ENCODE measurements at regions not wholly inside any gene's neighbourhood (a gene's known extent, or its start where the extent isn't known, plus 50 kb on each side); places are given as distances from the start of the nearest gene placed in this dataset.

DNA sequence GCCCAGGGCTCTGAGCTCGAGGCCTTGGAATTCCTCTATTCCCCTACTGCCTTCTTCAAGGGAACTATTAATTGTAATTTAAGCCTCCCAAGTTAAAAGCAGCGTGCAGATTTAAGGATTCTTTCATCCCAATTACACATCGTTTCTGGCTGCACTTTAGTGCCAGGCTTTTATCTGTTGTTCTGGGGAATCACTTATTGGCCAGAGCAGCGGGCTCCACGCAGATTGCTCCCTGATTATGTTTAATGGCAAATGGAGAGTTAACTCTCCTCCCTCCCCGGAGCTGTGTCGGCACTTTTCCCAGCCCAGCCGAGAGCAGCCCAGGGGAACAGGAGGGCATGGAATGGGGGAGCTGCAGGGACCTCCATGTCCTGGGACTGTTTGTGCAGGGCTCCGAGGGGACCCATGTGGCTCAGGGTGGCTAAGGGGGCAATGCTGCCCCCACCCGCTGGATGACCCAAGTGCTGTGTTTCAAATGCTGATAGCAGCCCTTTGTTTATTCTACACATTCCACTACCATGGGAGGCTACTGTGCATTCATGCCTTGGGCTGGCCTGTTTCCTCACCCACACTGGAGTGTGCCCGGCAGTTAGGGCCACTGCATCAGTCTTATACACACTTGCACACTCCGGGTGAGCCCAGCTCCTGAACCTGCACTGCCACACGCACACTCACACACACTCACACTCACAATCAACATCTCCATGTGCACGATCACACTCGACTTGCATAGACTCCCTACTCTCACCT is 93.3 kb upstream of the POU3F1 start:
- DNase-seq (ENCODE audit: extremely low spot score, insufficient read length, low read depth) = no peak
- no peak for FAIRE-seq

- no peak for FAIRE-seq
These were observed 92.1 kb upstream of the POU3F1 start for GRCh38 chr1:38138498-38139233.

GRCh38 chr1:38137164-38137563 is 90.6 kb upstream of the POU3F1 start:
- FAIRE-seq = no peak
- DNase-seq (ENCODE audit: extremely low spot score, insufficient read length, low read depth) = no peak

More at GRCh38 chr1:38138498-38139233, 92.1 kb upstream of the POU3F1 start:
- DNase-seq (ENCODE audit: extremely low spot score, insufficient read length, low read depth) = no peak

DNA sequence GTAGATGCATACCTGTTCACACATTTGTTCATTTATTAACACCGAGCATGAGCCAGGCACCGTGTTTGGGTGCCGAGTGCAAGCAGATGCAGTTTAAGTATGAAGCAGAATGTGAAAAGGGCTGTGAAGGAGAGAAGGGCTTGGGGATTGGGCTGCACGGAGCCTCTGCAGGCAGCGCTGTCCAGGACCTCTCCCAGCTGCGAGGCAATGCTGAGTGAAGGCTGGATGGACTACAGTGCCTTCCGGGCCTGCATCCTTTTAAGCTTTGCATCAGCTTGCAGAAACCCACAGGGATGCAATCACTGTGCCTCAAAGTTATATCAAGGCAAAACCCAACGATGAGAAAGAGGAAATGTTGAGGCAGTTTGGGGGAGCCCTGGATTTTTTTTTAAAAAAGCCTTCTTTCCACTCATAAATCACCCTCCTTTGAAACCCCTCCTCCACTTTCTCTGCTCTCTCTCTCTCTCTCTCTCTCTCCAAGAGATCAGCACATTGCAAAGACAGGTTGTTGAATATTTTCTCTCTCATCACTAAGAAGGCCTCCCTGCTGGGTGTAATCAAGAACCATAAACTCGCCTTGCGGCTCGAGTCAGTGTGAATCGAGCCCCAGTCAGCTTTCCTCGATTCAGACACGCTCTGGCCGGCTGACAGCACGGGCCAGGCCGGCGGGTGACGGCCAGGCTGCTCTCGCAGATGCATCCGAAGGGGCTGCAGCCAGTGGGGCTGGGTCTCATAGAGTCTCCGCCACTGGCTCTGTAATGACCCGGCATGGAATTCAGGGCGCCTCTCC is 89.2 kb upstream of the POU3F1 start:
- FAIRE-seq (no peak), DNase-seq (ENCODE audit: extremely low spot score, insufficient read length, low read depth) (no peak)

DNA sequence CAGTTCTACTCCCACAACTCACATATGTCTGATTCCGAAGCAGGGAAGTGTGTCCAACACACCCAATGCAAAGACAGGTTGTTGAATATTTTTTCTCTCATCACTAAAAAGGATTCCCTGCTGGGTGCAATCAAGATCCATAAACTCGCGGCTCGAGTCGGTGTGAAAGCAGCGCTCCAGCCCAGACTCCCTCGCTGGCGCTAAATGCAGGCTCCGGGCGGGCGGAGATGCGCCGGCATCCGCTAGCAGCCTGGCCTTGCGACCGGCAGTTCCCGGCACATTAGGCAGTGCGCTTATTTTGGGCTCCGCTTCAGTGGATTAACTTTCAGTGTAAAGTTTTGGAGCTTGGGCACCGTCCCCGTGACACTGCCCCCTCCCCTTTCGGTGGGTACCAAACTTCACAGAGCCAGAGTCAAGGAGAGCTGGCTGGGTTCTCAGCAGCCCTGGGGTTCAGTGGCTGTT is 87.7 kb upstream of the POU3F1 start:
- FAIRE-seq = no peak
- DNase-seq (ENCODE audit: extremely low spot score, insufficient read length, low read depth) = no peak

DNA sequence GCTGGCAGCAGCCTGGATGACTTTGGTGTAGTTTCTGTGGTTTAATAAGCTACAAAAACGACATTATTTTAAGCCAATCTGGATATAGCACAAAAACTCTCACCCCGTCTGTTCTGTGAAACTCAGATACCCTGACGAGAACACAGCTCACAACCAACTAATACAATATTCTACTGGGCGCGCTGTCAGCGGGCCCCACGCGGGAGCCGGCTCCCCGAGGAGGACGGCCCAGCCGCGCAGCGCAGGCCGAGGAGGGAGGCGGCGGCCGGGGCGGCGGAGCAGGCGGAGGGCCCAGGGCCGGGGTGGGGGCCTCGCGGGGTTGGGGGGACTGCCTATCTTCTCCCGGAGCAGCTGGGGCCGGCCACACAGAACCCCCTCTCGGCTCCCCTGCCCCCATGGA is 87.2 kb upstream of the POU3F1 start:
- FAIRE-seq = no peak
- DNase-seq (ENCODE audit: extremely low spot score, insufficient read length, low read depth) = no peak

GRCh38 chr1:38133304-38133703 is 86.7 kb upstream of the POU3F1 start:
- FAIRE-seq = no peak
- DNase-seq (ENCODE audit: extremely low spot score, insufficient read length, low read depth) = no peak

- no peak for FAIRE-seq
- DNase-seq (ENCODE audit: extremely low spot score, insufficient read length, low read depth) = no peak
These were observed 86.1 kb upstream of the POU3F1 start for GRCh38 chr1:38132681-38133080.

- no peak for DNase-seq (ENCODE audit: extremely low spot score, insufficient read length, low read depth)
- no peak for FAIRE-seq
These were observed 84.5 kb upstream of the POU3F1 start for GRCh38 chr1:38131024-38131585.

- no peak for FAIRE-seq
These were observed 83.4 kb upstream of the POU3F1 start for GRCh38 chr1:38129971-38130370.

DNA sequence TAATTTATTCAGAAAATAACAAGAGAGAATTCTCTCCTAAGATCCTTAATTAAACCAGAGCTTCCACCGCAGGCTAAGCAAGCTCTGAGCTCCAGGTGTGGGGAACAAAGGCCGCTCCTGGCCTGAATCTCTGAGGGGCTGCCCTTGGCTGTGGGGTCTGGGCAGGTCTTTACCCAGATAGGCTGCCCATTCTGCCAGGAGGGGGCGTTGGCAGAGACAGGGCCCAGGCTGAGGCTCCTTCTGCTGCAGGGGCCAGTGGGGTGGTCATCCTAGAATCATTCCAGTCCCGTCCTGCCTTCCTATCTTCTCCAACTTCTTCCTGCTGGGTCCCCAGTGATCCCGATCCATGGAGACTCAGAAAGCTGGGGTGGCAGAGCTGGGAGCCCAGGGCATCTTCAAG is 82.9 kb upstream of the POU3F1 start:
- no peak for FAIRE-seq
- no peak for DNase-seq (ENCODE audit: extremely low spot score, insufficient read length, low read depth)

More at GRCh38 chr1:38129971-38130370, 83.4 kb upstream of the POU3F1 start:
- DNase-seq (ENCODE audit: extremely low spot score, insufficient read length, low read depth) = no peak

GRCh38 chr1:38128926-38129453 is 82.4 kb upstream of the POU3F1 start:
- DNase-seq (ENCODE audit: extremely low spot score, insufficient read length, low read depth) = no peak
- FAIRE-seq = no peak

GRCh38 chr1:38128511-38128910 is 81.9 kb upstream of the POU3F1 start:
- FAIRE-seq = no peak
- no peak for DNase-seq (ENCODE audit: extremely low spot score, insufficient read length, low read depth)

DNA sequence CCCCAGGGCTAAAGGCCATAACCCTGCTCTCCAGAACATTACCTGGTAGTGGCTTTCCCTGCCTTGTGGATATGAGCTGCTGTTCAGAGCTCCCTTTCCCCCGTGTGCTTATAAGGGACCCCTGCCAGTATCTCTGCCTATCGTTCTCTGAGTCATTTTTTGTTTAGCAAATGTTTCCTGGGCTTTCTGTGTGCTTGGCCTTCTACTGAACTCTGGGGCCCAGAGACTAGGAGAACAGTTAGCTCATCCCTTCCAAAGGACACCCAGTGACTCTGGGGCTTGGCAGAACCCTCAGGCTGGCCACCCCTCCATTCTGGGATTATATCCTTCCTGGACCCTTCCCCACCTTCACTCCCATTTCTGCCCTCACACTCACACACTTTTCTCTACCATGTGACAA is 80.8 kb upstream of the POU3F1 start:
- FAIRE-seq = no peak
- DNase-seq (ENCODE audit: extremely low spot score, insufficient read length, low read depth) = no peak

DNA sequence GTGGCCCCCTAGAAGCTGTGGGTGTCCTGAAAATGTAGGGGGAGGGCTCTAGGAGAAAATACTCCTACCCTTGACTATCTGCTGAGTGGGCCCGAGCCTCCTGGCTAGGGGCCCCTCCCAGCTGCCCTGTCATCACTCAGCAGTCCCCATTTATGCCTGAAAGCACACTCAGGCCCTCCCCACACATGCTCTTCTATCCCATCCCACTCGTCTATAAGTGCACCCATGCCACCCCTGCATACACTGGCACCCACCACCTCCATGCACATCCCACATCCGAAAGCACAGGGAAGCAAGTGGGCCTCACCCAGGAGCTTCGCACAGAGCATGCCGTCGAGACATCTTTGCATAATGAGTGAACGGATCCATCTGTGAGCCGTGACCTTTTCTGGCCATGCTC is 80.4 kb upstream of the POU3F1 start:
- DNase-seq (ENCODE audit: extremely low spot score, insufficient read length, low read depth) = no peak
- FAIRE-seq = no peak

DNA sequence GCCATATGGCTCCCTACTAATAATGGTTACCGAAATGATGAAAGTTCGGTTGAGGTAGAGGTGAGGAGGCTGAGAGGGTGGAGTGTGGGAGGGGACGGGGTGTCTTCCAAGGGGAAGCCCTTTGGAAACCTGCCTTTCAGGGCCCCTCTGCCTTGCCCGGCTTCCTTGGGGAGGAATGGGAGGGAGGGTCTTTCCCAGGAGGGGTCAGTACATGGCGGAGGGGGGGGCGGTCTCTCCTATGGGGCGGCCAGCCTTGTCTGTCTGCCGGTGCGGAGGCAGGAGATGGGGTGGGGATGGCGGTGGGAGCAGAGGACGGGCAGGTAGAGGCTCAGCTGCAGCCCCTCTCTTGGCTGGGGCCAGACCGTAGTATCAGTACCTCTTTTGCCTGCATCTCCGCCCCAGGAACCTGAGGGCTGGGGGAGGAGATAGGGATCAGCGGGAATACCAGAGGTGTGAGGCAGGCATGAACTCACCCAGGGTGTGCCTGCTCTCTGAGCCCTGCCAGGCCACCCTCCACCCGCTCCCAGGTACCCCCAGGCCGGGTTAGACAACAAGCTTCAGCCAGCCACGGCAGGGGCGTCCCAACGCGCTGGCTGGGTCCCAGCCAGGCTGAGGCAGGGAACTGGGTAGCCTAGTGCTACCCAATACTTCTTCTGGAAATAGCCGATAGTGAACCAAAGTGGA is 79.4 kb upstream of the POU3F1 start:
- FAIRE-seq = no peak
- DNase-seq (ENCODE audit: extremely low spot score, insufficient read length, low read depth) = no peak

- no peak for FAIRE-seq
- DNase-seq (ENCODE audit: extremely low spot score, insufficient read length, low read depth) = no peak
These were observed 78.4 kb upstream of the POU3F1 start for GRCh38 chr1:38125016-38125415.

DNA sequence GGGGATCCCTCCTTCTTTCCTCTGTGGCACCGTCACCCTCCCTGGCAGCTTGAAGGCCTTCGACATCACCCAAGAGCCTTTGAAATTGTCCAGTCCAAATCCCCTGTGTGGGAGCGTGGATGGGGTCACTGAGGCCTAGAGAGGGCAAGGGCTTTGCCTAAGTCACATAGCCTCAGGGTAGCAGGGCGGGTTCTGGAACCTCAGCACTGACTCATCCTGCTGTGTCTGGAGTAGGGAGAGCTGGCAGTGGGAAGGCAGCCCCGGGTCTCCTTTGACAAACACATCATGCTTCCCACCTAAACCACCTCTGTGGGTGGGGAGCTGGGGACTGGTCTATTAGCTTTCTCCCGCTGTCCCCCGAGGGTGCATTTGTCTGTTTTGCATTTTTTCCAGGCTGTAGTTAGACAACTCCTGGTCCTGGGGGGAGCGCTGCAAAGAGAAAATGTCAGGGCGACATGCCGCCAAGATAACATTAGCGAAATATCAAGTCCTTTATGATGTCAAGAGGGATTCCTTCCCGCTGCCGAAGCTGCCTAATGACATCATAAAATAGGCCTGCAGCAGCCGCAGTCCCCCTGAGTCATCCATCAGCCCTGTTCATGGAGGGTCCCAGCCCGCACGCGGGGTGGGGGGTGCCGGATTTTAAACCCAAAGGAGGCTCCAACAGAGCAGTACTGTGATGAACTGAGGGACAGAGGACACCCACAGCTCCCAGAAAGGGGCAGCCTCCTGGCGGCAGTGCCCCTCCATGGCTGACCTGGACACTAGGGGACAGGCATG is 77.0 kb upstream of the POU3F1 start:
- FAIRE-seq (no peak), DNase-seq (ENCODE audit: extremely low spot score, insufficient read length, low read depth) (no peak)

- DNase-seq (ENCODE audit: extremely low spot score, insufficient read length, low read depth) = no peak
- FAIRE-seq = no peak
These were observed 74.7 kb upstream of the POU3F1 start for GRCh38 chr1:38121231-38121680.

All from GM18507 (cell line).